Dendritic cell treated with granulocyte-macrophage colony-stimulating factor and Interleukin-4, amounts not matched to agents 40 ng/mL and 50 ng/mL, for 4 days (primary cell): ENCODE measurements at regions not wholly inside any gene's neighbourhood (a gene's known extent, or its start where the extent isn't known, plus 50 kb on each side); places are given as distances from the start of the nearest gene placed in this dataset.
"Not testable (repeated sequence)": the region's sequence is repeated elsewhere in the genome, so short reads cannot be mapped to it uniquely, and the experiment has no call there.

Experiments used
- H3K27ac Mint-ChIP-seq: one replicate; pipeline ENCODE4 v1.8.0; 2022; ENCODE audit warnings: mild to moderate bottlenecking, mixed read lengths
- H3K27me3 Mint-ChIP-seq: one replicate; pipeline ENCODE4 v1.8.0; 2022; ENCODE audit warnings: mild to moderate bottlenecking, mixed read lengths
- H3K36me3 Mint-ChIP-seq: one replicate; pipeline ENCODE4 v1.8.0; 2022; ENCODE audit warnings: low read depth, mixed read lengths
- H3K4me1 Mint-ChIP-seq: one replicate; pipeline ENCODE4 v1.8.0; 2022; ENCODE audit warnings: low read depth, mixed read lengths
- H3K4me3 Mint-ChIP-seq: one replicate; pipeline ENCODE4 v1.8.0; 2022; ENCODE audit warnings: mild to moderate bottlenecking, moderate library complexity, mixed read lengths
- H3K9me3 Mint-ChIP-seq: one replicate; pipeline ENCODE4 v1.8.0; 2022; ENCODE audit warnings: mixed read lengths
- intact Hi-C: fragments of 100-400 bp; cut with micrococcal nuclease; formaldehyde crosslinking; loops from one replicate; pipeline ENCODE4 v1.15.0; 2022

DNA sequence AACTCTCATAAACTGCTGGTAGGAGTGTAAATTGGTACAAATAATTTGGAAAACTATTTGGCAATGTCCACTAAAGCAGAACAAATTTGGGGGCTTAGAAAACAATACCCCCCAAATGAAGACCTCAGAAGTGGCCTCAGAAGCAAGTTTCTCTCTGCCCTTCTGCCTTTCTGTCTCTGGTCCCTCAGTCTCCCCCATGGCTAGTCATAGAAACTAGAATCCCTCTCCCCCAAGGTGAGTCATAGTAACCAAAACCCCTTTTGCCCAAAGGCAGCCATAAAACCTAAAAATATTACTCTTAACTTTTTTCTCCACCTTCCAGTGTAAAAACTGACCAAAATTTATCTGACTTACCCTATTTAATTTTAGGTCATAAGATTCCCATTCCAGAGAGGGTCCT, 350.7 kb upstream of the LRRC3B start:
- Mint-ChIP-seq H3K4me3 (no peak overlapping the region), H3K36me3 (no peaks in the 10 kb centered on the region), H3K4me1 (no peaks in the 10 kb centered on the region), H3K27ac (no peak overlapping the region), H3K27me3 (no peaks in the 10 kb centered on the region), H3K9me3 (peaks cover 12% of the 10 kb centered on the region)
- intact Hi-C loops = no loop called here

- H3K27ac Mint-ChIP-seq = no peak overlapping the region
- intact Hi-C loops = no loop called here
- no peaks in the 10 kb centered on the region for H3K27me3 Mint-ChIP-seq
- H3K4me3 Mint-ChIP-seq = no peak overlapping the region
- peaks cover 12% of the 10 kb centered on the region for H3K9me3 Mint-ChIP-seq
- H3K36me3 Mint-ChIP-seq = no peaks in the 10 kb centered on the region
- H3K4me1 Mint-ChIP-seq = no peaks in the 10 kb centered on the region
Measured at GRCh38 chr3:26273196-26273595, 349.4 kb upstream of the LRRC3B start.

GRCh38 chr3:26279091-26279490, 343.5 kb upstream of the LRRC3B start:
- H3K4me3 Mint-ChIP-seq = no peak overlapping the region
- H3K27ac Mint-ChIP-seq = no peak overlapping the region
- intact Hi-C loops = no loop called here
- H3K4me1 Mint-ChIP-seq = no peaks in the 10 kb centered on the region
- H3K9me3 Mint-ChIP-seq = peaks cover 58% of the 10 kb centered on the region
- no peaks in the 10 kb centered on the region for H3K27me3 Mint-ChIP-seq
- no peaks in the 10 kb centered on the region for H3K36me3 Mint-ChIP-seq

GRCh38 chr3:26280517-26280916, 342.1 kb upstream of the LRRC3B start:
- Mint-ChIP-seq H3K4me1 (no peaks in the 10 kb centered on the region), H3K4me3 (no peak overlapping the region), H3K27me3 (no peaks in the 10 kb centered on the region), H3K36me3 (no peaks in the 10 kb centered on the region), H3K27ac (no peak overlapping the region), H3K9me3 (peaks cover 60% of the 10 kb centered on the region)
- intact Hi-C loops = no loop called here

DNA sequence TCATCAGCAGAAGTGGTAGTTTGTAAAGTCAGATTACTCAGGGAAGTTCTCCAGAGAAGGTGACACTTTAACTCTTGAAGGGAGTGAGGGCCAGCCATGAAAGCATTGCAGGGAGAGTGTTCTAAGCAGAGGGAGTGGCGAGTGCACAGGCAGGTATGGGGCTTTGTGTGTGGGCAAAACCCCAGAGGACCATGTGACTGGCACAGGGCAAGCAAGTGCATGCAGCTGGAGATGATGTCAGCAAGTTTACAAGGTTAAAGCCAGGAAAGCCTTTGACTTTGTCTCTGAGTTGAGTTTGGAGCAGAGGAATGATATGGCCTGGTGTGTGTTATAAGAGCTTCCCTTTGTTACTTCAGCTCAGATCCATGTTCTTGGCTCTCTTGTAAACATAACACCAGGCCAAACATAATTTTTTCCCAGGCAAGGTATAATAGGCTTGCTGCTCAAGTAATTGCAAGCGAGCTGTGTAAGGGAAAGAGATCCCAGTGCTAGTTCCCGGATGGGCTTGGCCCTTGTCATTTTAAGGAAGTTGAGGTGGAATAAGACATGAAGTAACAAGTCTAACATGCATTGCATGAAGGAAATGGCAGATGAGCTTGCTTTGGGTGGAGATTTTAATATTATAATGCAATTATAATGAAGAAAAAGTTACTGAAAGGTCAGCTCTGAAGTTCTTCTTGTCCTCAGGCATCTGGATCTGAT, 341.1 kb upstream of the LRRC3B start:
- intact Hi-C loops = no loop called here
- no peaks in the 10 kb centered on the region for H3K27me3 Mint-ChIP-seq

GRCh38 chr3:26284503-26284902, 338.1 kb upstream of the LRRC3B start:
- H3K4me3 Mint-ChIP-seq, H3K27ac Mint-ChIP-seq, H3K4me1 Mint-ChIP-seq, intact Hi-C loops, H3K36me3 Mint-ChIP-seq, H3K27me3 Mint-ChIP-seq: not testable (repeated sequence)
- peaks cover 88% of the 10 kb centered on the region for H3K9me3 Mint-ChIP-seq

More for the DNA sequence above, 341.1 kb upstream of the LRRC3B start:
- no peak overlapping the region for H3K4me3 Mint-ChIP-seq
- H3K27ac Mint-ChIP-seq = no peak overlapping the region
- peaks cover 61% of the 10 kb centered on the region for H3K9me3 Mint-ChIP-seq
- no peaks in the 10 kb centered on the region for H3K4me1 Mint-ChIP-seq
- H3K36me3 Mint-ChIP-seq = no peaks in the 10 kb centered on the region

DNA sequence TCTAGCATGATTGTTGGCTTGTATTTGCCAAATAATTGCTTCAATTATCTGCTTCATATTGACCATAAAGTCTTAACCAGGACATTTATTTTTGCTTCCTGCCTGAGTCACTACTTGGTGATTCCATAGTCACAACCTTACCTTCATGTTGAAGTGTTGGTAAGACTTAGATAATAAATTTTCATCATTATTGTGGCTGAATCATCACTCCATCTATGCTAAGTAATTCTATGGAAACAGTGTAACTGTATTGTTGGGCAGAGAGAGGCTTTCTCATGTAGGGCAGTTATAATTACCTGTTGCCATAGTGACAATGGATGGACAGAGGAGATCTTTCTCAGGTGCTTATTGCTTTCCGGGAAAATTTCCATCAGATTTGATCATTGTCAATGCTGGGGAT, 330.7 kb upstream of the LRRC3B start:
- intact Hi-C loops = no loop called here
- Mint-ChIP-seq H3K9me3 (peaks cover 27% of the 10 kb centered on the region), H3K4me1 (no peaks in the 10 kb centered on the region), H3K27me3 (no peaks in the 10 kb centered on the region), H3K27ac (no peak overlapping the region), H3K36me3 (no peaks in the 10 kb centered on the region), H3K4me3 (no peak overlapping the region)

GRCh38 chr3:26292780-26293179, 329.8 kb upstream of the LRRC3B start:
- H3K4me3 Mint-ChIP-seq = no peak overlapping the region
- H3K36me3 Mint-ChIP-seq = no peaks in the 10 kb centered on the region
- intact Hi-C loops = no loop called here
- no peaks in the 10 kb centered on the region for H3K4me1 Mint-ChIP-seq
- no peaks in the 10 kb centered on the region for H3K27me3 Mint-ChIP-seq
- peaks cover 27% of the 10 kb centered on the region for H3K9me3 Mint-ChIP-seq
- H3K27ac Mint-ChIP-seq = no peak overlapping the region

- Mint-ChIP-seq H3K4me3 (no peak overlapping the region), H3K4me1 (no peaks in the 10 kb centered on the region), H3K9me3 (peaks cover 22% of the 10 kb centered on the region), H3K27ac (no peak overlapping the region), H3K27me3 (no peaks in the 10 kb centered on the region), H3K36me3 (no peaks in the 10 kb centered on the region)
- intact Hi-C loops = no loop called here
Measured at GRCh38 chr3:26293329-26293844, 329.2 kb upstream of the LRRC3B start.

DNA sequence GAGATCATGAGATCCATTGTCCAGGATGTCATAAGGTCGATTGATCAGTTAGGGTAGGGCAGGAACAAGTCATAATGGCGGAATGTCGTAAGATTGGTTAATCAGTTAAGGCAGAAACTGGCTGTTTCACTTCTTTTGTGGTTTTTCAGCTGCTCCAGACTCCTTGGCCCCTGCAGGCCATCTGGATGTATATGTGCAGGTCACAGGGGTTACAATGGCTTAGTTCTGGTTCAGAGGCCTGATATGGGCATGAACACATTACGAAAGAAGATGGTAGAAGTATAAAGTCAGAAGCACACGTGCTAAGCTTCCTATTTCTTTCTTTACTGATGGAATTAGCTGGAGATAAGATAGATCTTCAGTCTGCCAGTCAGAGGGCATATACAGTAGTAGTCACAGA, 315.4 kb upstream of the LRRC3B start:
- Mint-ChIP-seq H3K4me3 (no peak overlapping the region), H3K4me1 (no peaks in the 10 kb centered on the region), H3K9me3 (peaks cover 72% of the 10 kb centered on the region), H3K27me3 (no peaks in the 10 kb centered on the region), H3K27ac (no peak overlapping the region), H3K36me3 (no peaks in the 10 kb centered on the region)
- intact Hi-C loops = no loop called here

DNA sequence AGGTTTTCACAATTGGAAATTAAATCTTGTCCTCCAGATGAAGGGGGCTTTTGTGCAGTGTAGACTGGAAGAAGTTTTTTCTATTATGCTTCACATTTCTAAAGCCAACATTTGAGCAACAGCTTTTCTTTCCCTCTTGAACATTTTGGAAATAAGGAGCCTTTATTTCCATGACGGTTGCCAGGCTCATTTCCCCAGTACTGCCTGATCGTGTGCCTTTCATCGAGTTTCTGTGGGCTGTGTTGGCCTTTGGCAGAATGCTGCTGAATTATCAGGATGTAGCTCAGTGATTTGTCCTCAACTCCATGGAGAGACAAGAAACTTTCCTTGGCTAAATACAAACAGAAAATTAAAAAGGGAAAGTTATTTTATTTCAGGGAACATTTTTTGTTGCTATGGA, 314.8 kb upstream of the LRRC3B start:
- Mint-ChIP-seq H3K27ac (no peak overlapping the region), H3K4me3 (no peak overlapping the region), H3K36me3 (no peaks in the 10 kb centered on the region), H3K4me1 (no peaks in the 10 kb centered on the region), H3K27me3 (no peaks in the 10 kb centered on the region), H3K9me3 (peaks cover 72% of the 10 kb centered on the region)
- intact Hi-C loops = no loop called here

DNA sequence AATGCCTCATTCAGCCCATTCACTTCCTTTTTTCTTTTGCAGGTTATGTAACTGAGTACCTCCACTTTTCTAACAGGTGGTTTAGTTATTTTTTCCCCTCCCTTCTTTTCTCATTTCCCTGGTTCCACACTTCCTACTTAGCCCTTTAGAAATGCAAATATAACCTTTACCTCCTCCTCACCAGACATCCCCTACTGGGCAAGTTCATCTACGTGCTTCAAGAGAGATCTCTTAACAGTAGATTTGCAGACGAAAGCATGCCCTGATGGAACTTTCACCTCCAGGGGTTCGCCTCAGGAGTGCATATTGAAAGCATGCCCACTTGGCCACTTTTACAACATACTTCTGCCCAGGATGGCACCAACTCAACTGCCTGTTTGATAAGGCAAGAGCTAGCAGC, 314.1 kb upstream of the LRRC3B start:
- H3K9me3 Mint-ChIP-seq = peaks cover 69% of the 10 kb centered on the region
- H3K27me3 Mint-ChIP-seq = no peaks in the 10 kb centered on the region
- no peak overlapping the region for H3K4me3 Mint-ChIP-seq
- H3K4me1 Mint-ChIP-seq = no peaks in the 10 kb centered on the region
- no peak overlapping the region for H3K27ac Mint-ChIP-seq
- no peaks in the 10 kb centered on the region for H3K36me3 Mint-ChIP-seq
- intact Hi-C loops = no loop called here

- H3K9me3 Mint-ChIP-seq = peaks cover 58% of the 10 kb centered on the region
- H3K4me1 Mint-ChIP-seq, H3K4me3 Mint-ChIP-seq, intact Hi-C loops, H3K27me3 Mint-ChIP-seq, H3K36me3 Mint-ChIP-seq, H3K27ac Mint-ChIP-seq: not testable (repeated sequence)
Measured at GRCh38 chr3:26309536-26309935, 313.0 kb upstream of the LRRC3B start.

DNA sequence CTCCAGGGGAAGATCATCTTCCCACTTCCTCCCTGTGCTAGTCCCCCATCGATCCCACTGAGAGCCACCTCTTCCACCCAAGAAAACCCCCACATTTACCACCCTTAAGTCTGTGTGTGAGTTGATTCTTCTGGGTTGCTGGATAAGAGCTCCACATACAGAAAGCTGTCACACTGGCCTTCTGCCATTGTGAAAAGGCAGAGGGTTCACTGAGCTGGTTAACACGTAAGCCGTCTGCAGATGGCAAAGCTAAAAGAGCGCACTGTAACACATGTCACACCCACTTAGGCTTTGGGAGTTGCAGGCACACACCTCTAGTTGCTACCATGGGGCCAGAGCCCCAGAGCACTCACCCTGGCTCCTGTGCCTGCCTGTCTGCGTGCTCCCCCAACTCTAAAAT, 309.8 kb upstream of the LRRC3B start:
- no peaks in the 10 kb centered on the region for H3K36me3 Mint-ChIP-seq
- intact Hi-C loops = no loop called here
- no peak overlapping the region for H3K27ac Mint-ChIP-seq
- H3K27me3 Mint-ChIP-seq = no peaks in the 10 kb centered on the region
- H3K4me1 Mint-ChIP-seq = no peaks in the 10 kb centered on the region
- H3K9me3 Mint-ChIP-seq = peaks cover 62% of the 10 kb centered on the region
- H3K4me3 Mint-ChIP-seq = no peak overlapping the region

- Mint-ChIP-seq H3K27me3 (no peaks in the 10 kb centered on the region), H3K9me3 (peaks cover 63% of the 10 kb centered on the region), H3K4me3 (no peak overlapping the region), H3K4me1 (no peaks in the 10 kb centered on the region), H3K36me3 (no peaks in the 10 kb centered on the region), H3K27ac (no peak overlapping the region)
- intact Hi-C loops = no loop called here
Measured at GRCh38 chr3:26316472-26316871, 306.1 kb upstream of the LRRC3B start.
